ENCODE measurements at regions not wholly inside any gene's neighbourhood (a gene's known extent, or its start where the extent isn't known, plus 50 kb on each side); places are given as distances from the start of the nearest gene placed in this dataset.

- no peaks in the 10 kb centered on the region for H3K36me3 Mint-ChIP-seq (ENCODE audit: insufficient read depth, unreplicated experiment)
- H3K4me1 Mint-ChIP-seq (ENCODE audit: low read depth, unreplicated experiment) = peaks cover 19% of the 10 kb centered on the region
- intact Hi-C loops (cut with micrococcal nuclease; ENCODE audit: unreplicated experiment) = no loop called here
- no peak for DNase-seq
- H3K27me3 Mint-ChIP-seq (ENCODE audit: unreplicated experiment) = no peaks in the 10 kb centered on the region
- no peak overlapping the region for H3K27ac Mint-ChIP-seq (ENCODE audit: unreplicated experiment)
- no peak for TF ChIP-seq CTCF (IDR thresholded peaks at IDR 0.05; ENCODE audit: unreplicated experiment)
- no peak overlapping the region for H3K4me3 Mint-ChIP-seq (ENCODE audit: low read depth, unreplicated experiment)
- no TSS peak for BruUV-seq (replicated peaks)
- no peaks in the 10 kb centered on the region for H3K9me3 Mint-ChIP-seq (ENCODE audit: low read depth, unreplicated experiment)
- CTCF ChIA-PET = no interaction called here
These were observed 429.9 kb downstream of the ADGRL2 start for GRCh38 chr1:82230667-82231066.

GRCh38 chr1:82227306-82228095 is 426.8 kb downstream of the ADGRL2 start:
- intact Hi-C loops (cut with micrococcal nuclease; ENCODE audit: unreplicated experiment) = no loop called here
- Mint-ChIP-seq H3K9me3 (ENCODE audit: low read depth, unreplicated experiment) (no peaks in the 10 kb centered on the region), H3K27ac (ENCODE audit: unreplicated experiment) (peak overlapping the region; percentile 40), H3K4me3 (ENCODE audit: low read depth, unreplicated experiment) (no peak overlapping the region), H3K4me1 (ENCODE audit: low read depth, unreplicated experiment) (peaks cover 27% of the 10 kb centered on the region), H3K27me3 (ENCODE audit: unreplicated experiment) (no peaks in the 10 kb centered on the region), H3K36me3 (ENCODE audit: insufficient read depth, unreplicated experiment) (no peaks in the 10 kb centered on the region)
- no peak for TF ChIP-seq CTCF (IDR thresholded peaks at IDR 0.05; ENCODE audit: unreplicated experiment)
- DNase-seq = peak; percentile 9
- CTCF ChIA-PET = no interaction called here
- no TSS peak for BruUV-seq (replicated peaks)

DNA sequence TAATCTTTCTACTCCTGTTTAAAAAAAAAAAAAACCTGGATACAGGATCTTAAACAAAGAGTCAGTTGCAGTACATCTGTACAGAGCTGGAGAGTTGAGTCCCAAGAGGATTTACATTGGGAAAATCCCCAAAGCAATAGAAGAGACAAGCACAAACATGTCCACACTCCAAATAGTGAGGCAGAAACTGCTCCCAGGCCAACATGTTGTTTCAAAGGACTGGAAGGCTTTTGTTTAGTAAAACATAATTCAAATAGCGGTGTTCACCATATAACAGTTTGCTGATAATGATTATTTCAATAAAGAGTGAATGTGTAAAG is 425.4 kb downstream of the ADGRL2 start:
- Mint-ChIP-seq H3K4me1 (ENCODE audit: low read depth, unreplicated experiment) (peaks cover 27% of the 10 kb centered on the region), H3K27ac (ENCODE audit: unreplicated experiment) (no peak overlapping the region), H3K36me3 (ENCODE audit: insufficient read depth, unreplicated experiment) (no peaks in the 10 kb centered on the region), H3K4me3 (ENCODE audit: low read depth, unreplicated experiment) (no peak overlapping the region), H3K9me3 (ENCODE audit: low read depth, unreplicated experiment) (no peaks in the 10 kb centered on the region), H3K27me3 (ENCODE audit: unreplicated experiment) (no peaks in the 10 kb centered on the region)
- no peak for TF ChIP-seq CTCF (IDR thresholded peaks at IDR 0.05; ENCODE audit: unreplicated experiment)
- no TSS peak for BruUV-seq (replicated peaks)
- intact Hi-C loops (cut with micrococcal nuclease; ENCODE audit: unreplicated experiment) = no loop called here
- no peak for DNase-seq
- CTCF ChIA-PET = no interaction called here

GRCh38 chr1:82225421-82226185 is 424.9 kb downstream of the ADGRL2 start:
- Mint-ChIP-seq H3K27me3 (ENCODE audit: unreplicated experiment) (no peaks in the 10 kb centered on the region), H3K9me3 (ENCODE audit: low read depth, unreplicated experiment) (no peaks in the 10 kb centered on the region), H3K27ac (ENCODE audit: unreplicated experiment) (no peak overlapping the region), H3K4me3 (ENCODE audit: low read depth, unreplicated experiment) (no peak overlapping the region), H3K36me3 (ENCODE audit: insufficient read depth, unreplicated experiment) (no peaks in the 10 kb centered on the region), H3K4me1 (ENCODE audit: low read depth, unreplicated experiment) (peaks cover 27% of the 10 kb centered on the region)
- DNase-seq = no peak
- intact Hi-C loops (cut with micrococcal nuclease; ENCODE audit: unreplicated experiment) = no loop called here
- CTCF ChIA-PET = no interaction called here
- no peak for TF ChIP-seq CTCF (IDR thresholded peaks at IDR 0.05; ENCODE audit: unreplicated experiment)
- no TSS peak for BruUV-seq (replicated peaks)
